ENCODE measurements at regions not wholly inside any gene's neighbourhood (a gene's known extent, or its start where the extent isn't known, plus 50 kb on each side); places are given as distances from the start of the nearest gene placed in this dataset.
"Not testable (repeated sequence)": the region's sequence is repeated elsewhere in the genome, so short reads cannot be mapped to it uniquely, and the experiment has no call there.

GRCh38 chr3:67947808-67948508 lies 293.5 kb upstream of the SUCLG2 start:
- no peaks in the 10 kb centered on the region for H3K9me3 ChIP-seq (ENCODE audit: control insufficient read depth, low read length)
- no peak overlapping the region for H3K27ac ChIP-seq (ENCODE audit: low read depth in 1 of 2, low read length in 2 of 2)
- intact Hi-C loops (cut with DNase I), result no loop called here
- no peaks in the 10 kb centered on the region for H3K4me1 ChIP-seq (ENCODE audit: control insufficient read depth in 1 of 2, insufficient read depth in 2 of 2, low read length in 2 of 2)
- no peaks in the 10 kb centered on the region for H3K27me3 ChIP-seq (ENCODE audit: control insufficient read depth in 1 of 2, insufficient read depth in 2 of 2, low read length in 1 of 2)
- DNase-seq (no peak), ATAC-seq (ENCODE audit: low FRiP score) (no peak)
- no peak overlapping the region for H3K4me3 ChIP-seq (ENCODE audit: low read length in 2 of 2)
- no peaks in the 10 kb centered on the region for H3K36me3 ChIP-seq (ENCODE audit: control insufficient read depth in 1 of 2, insufficient read depth in 2 of 2, low read length in 1 of 2)
- WGBS, 2 donors, result 65 to 72% methylated on average over 13 of the region's 13 CpGs

- H3K9me3 ChIP-seq (ENCODE audit: control insufficient read depth, low read length), result no peaks in the 10 kb centered on the region
- no peak for ATAC-seq (ENCODE audit: low FRiP score)
- no peaks in the 10 kb centered on the region for H3K27me3 ChIP-seq (ENCODE audit: control insufficient read depth in 1 of 2, insufficient read depth in 2 of 2, low read length in 1 of 2)
- no peak for DNase-seq
- no peaks in the 10 kb centered on the region for H3K36me3 ChIP-seq (ENCODE audit: control insufficient read depth in 1 of 2, insufficient read depth in 2 of 2, low read length in 1 of 2)
- H3K4me3 ChIP-seq (ENCODE audit: low read length in 2 of 2), result no peak overlapping the region
- intact Hi-C loops (cut with DNase I), result no loop called here
- no peaks in the 10 kb centered on the region for H3K4me1 ChIP-seq (ENCODE audit: control insufficient read depth in 1 of 2, insufficient read depth in 2 of 2, low read length in 2 of 2)
- no peak overlapping the region for H3K27ac ChIP-seq (ENCODE audit: low read depth in 1 of 2, low read length in 2 of 2)
These were observed 292.0 kb upstream of the SUCLG2 start for GRCh38 chr3:67946436-67946835.

GRCh38 chr3:67943546-67943945 lies 289.1 kb upstream of the SUCLG2 start:
- no peaks in the 10 kb centered on the region for H3K36me3 ChIP-seq (ENCODE audit: control insufficient read depth in 1 of 2, insufficient read depth in 2 of 2, low read length in 1 of 2)
- H3K27me3 ChIP-seq (ENCODE audit: control insufficient read depth in 1 of 2, insufficient read depth in 2 of 2, low read length in 1 of 2), result no peaks in the 10 kb centered on the region
- no peak overlapping the region for H3K27ac ChIP-seq (ENCODE audit: low read depth in 1 of 2, low read length in 2 of 2)
- WGBS, 2 donors, result 88% methylated on average over 1 of the region's 1 CpG
- DNase-seq, result no peak
- H3K4me3 ChIP-seq (ENCODE audit: low read length in 2 of 2), result no peak overlapping the region
- no peaks in the 10 kb centered on the region for H3K4me1 ChIP-seq (ENCODE audit: control insufficient read depth in 1 of 2, insufficient read depth in 2 of 2, low read length in 2 of 2)
- ATAC-seq (ENCODE audit: low FRiP score), result no peak
- no peaks in the 10 kb centered on the region for H3K9me3 ChIP-seq (ENCODE audit: control insufficient read depth, low read length)
- intact Hi-C loops (cut with DNase I), result no loop called here

- intact Hi-C loops (cut with DNase I), result no loop called here
- WGBS, 2 donors, result 77 to 85% methylated on average over 3 of the region's 3 CpGs
- DNase-seq (no peak), ATAC-seq (ENCODE audit: low FRiP score) (no peak)
- H3K27ac ChIP-seq (ENCODE audit: low read depth in 1 of 2, low read length in 2 of 2), result no peak overlapping the region
- H3K36me3 ChIP-seq (ENCODE audit: control insufficient read depth in 1 of 2, insufficient read depth in 2 of 2, low read length in 1 of 2), result no peaks in the 10 kb centered on the region
- no peaks in the 10 kb centered on the region for H3K27me3 ChIP-seq (ENCODE audit: control insufficient read depth in 1 of 2, insufficient read depth in 2 of 2, low read length in 1 of 2)
- no peak overlapping the region for H3K4me3 ChIP-seq (ENCODE audit: low read length in 2 of 2)
- H3K4me1 ChIP-seq (ENCODE audit: control insufficient read depth in 1 of 2, insufficient read depth in 2 of 2, low read length in 2 of 2), result no peaks in the 10 kb centered on the region
- no peaks in the 10 kb centered on the region for H3K9me3 ChIP-seq (ENCODE audit: control insufficient read depth, low read length)
These were observed 287.1 kb upstream of the SUCLG2 start for GRCh38 chr3:67941433-67942030.

- DNase-seq (peak in 1 of 2 donors; percentile 56), ATAC-seq (ENCODE audit: low FRiP score) (no peak)
- H3K9me3 ChIP-seq (ENCODE audit: control insufficient read depth, low read length), result no peaks in the 10 kb centered on the region
- H3K27ac ChIP-seq (ENCODE audit: low read depth in 1 of 2, low read length in 2 of 2), result no peak overlapping the region
- intact Hi-C loops (cut with DNase I), result no loop called here
- H3K4me1 ChIP-seq (ENCODE audit: control insufficient read depth in 1 of 2, insufficient read depth in 2 of 2, low read length in 2 of 2), result no peaks in the 10 kb centered on the region
- H3K27me3 ChIP-seq (ENCODE audit: control insufficient read depth in 1 of 2, insufficient read depth in 2 of 2, low read length in 1 of 2), result no peaks in the 10 kb centered on the region
- H3K36me3 ChIP-seq (ENCODE audit: control insufficient read depth in 1 of 2, insufficient read depth in 2 of 2, low read length in 1 of 2), result no peaks in the 10 kb centered on the region
- 51 to 58% methylated on average over 2 of the region's 2 CpGs for WGBS, 2 donors
- H3K4me3 ChIP-seq (ENCODE audit: low read length in 2 of 2), result no peak overlapping the region
These were observed 286.0 kb upstream of the SUCLG2 start for GRCh38 chr3:67940210-67940952.

GRCh38 chr3:67937498-67938118 lies 283.2 kb upstream of the SUCLG2 start:
- DNase-seq (no peak), ATAC-seq (ENCODE audit: low FRiP score) (peak; percentile 22)
- Histone ChIP-seq H3K4me3 (ENCODE audit: low read length in 2 of 2) (no peak overlapping the region), H3K27me3 (ENCODE audit: control insufficient read depth in 1 of 2, insufficient read depth in 2 of 2, low read length in 1 of 2) (no peaks in the 10 kb centered on the region), H3K4me1 (ENCODE audit: control insufficient read depth in 1 of 2, insufficient read depth in 2 of 2, low read length in 2 of 2) (no peaks in the 10 kb centered on the region), H3K36me3 (ENCODE audit: control insufficient read depth in 1 of 2, insufficient read depth in 2 of 2, low read length in 1 of 2) (no peaks in the 10 kb centered on the region), H3K9me3 (ENCODE audit: control insufficient read depth, low read length) (no peaks in the 10 kb centered on the region), H3K27ac (ENCODE audit: low read depth in 1 of 2, low read length in 2 of 2) (no peak overlapping the region)
- intact Hi-C loops (cut with DNase I), result no loop called here
- WGBS, 2 donors, result 99 to 100% methylated on average over 1 of the region's 1 CpG

- ATAC-seq (ENCODE audit: low FRiP score); H3K27me3 ChIP-seq (ENCODE audit: control insufficient read depth in 1 of 2, insufficient read depth in 2 of 2, low read length in 1 of 2); H3K4me3 ChIP-seq (ENCODE audit: low read length in 2 of 2); H3K4me1 ChIP-seq (ENCODE audit: control insufficient read depth in 1 of 2, insufficient read depth in 2 of 2, low read length in 2 of 2); H3K9me3 ChIP-seq (ENCODE audit: control insufficient read depth, low read length); H3K27ac ChIP-seq (ENCODE audit: low read depth in 1 of 2, low read length in 2 of 2); DNase-seq; intact Hi-C loops (cut with DNase I); H3K36me3 ChIP-seq (ENCODE audit: control insufficient read depth in 1 of 2, insufficient read depth in 2 of 2, low read length in 1 of 2): not testable (repeated sequence)
- 41 to 43% methylated on average over 4 of the region's 4 CpGs for WGBS, 2 donors
These were observed 276.0 kb upstream of the SUCLG2 start for GRCh38 chr3:67930394-67930793.

GRCh38 chr3:67923796-67924195 lies 269.4 kb upstream of the SUCLG2 start:
- intact Hi-C loops (cut with DNase I), result no loop called here
- Histone ChIP-seq H3K9me3 (ENCODE audit: control insufficient read depth, low read length) (peaks cover 3% of the 10 kb centered on the region), H3K36me3 (ENCODE audit: control insufficient read depth in 1 of 2, insufficient read depth in 2 of 2, low read length in 1 of 2) (no peaks in the 10 kb centered on the region), H3K4me1 (ENCODE audit: control insufficient read depth in 1 of 2, insufficient read depth in 2 of 2, low read length in 2 of 2) (peaks cover 0 to 2% of the 10 kb centered on the region in 2 donors), H3K4me3 (ENCODE audit: low read length in 2 of 2) (no peak overlapping the region), H3K27ac (ENCODE audit: low read depth in 1 of 2, low read length in 2 of 2) (no peak overlapping the region), H3K27me3 (ENCODE audit: control insufficient read depth in 1 of 2, insufficient read depth in 2 of 2, low read length in 1 of 2) (no peaks in the 10 kb centered on the region)
- ATAC-seq (ENCODE audit: low FRiP score) (no peak), DNase-seq (no peak)

Measured in aorta (tissue), 5 donors.